ENCODE measurements at regions not wholly inside any gene's neighbourhood (a gene's known extent, or its start where the extent isn't known, plus 50 kb on each side); places are given as distances from the start of the nearest gene placed in this dataset.

DNA sequence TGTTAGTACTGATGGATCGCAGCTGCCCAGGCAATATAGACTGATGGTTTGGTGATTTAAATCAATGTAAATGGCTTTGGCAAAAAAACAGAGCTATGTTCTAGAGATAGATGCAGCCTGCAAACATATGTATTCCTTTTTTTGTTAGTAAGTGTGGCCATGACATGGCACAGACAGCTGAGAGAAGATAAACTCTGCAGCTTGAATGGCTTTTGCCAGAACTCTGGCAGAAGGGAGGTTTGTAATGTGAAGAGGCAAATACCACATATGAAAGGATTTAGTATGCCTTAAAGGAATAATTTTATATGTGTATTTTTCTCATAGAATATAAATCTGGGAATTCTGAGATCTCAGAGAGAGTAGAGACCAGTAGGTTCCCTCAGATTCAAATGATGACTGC is 340.2 kb upstream of the DMAC1 start:
- no peak for TF ChIP-seq SUZ12 (IDR thresholded peaks at IDR 0.05; ENCODE audit: extremely low read depth, insufficient read depth, insufficient read length)
- no peak for TF ChIP-seq YY1 (IDR thresholded peaks at IDR 0.05; ENCODE audit: insufficient read depth, insufficient read length)
- no peak for TF ChIP-seq ZNF274 (IDR thresholded peaks at IDR 0.05; ENCODE audit: low read depth, low read length)
- no peak overlapping the region for H3K4me3 ChIP-seq (ENCODE audit: insufficient read length, low read depth)
- H3K9me3 ChIP-seq (ENCODE audit: insufficient read depth, low read length), result no peaks in the 10 kb centered on the region
- H3K27me3 ChIP-seq (ENCODE audit: insufficient read depth, insufficient read length), result no peaks in the 10 kb centered on the region
- no peaks in the 10 kb centered on the region for H3K36me3 ChIP-seq (ENCODE audit: insufficient read depth, insufficient read length, low read length)
- H3K4me1 ChIP-seq (ENCODE audit: insufficient read depth, insufficient read length), result no peaks in the 10 kb centered on the region
- H3K9ac ChIP-seq (ENCODE audit: insufficient read length, low read depth), result no peak overlapping the region
- no peak for DNase-seq (ENCODE audit: low read depth, low spot score)

DNA sequence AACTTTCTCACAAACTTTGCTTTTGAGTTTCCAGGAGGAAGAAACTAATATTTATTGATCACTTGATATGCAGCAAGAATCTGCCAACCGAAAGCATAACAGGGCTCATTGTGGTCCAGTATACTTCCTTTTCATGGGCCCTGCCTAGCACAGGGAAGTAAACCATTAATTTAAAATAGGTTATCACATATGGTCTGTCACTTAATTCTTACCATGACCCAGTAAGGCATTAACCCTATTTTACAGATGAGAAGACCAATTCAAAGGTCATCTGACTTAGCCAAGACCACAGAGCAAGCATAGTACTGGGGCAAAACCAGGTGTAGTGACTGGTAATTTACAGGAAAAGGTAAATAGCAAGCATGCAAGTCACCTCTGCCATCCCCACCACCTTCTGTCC is 336.9 kb upstream of the DMAC1 start:
- no peak for DNase-seq (ENCODE audit: low read depth, low spot score)
- Histone ChIP-seq H3K9me3 (ENCODE audit: insufficient read depth, low read length) (no peaks in the 10 kb centered on the region), H3K4me1 (ENCODE audit: insufficient read depth, insufficient read length) (no peaks in the 10 kb centered on the region), H3K36me3 (ENCODE audit: insufficient read depth, insufficient read length, low read length) (no peaks in the 10 kb centered on the region), H3K4me3 (ENCODE audit: insufficient read length, low read depth) (no peak overlapping the region), H3K27me3 (ENCODE audit: insufficient read depth, insufficient read length) (no peaks in the 10 kb centered on the region), H3K9ac (ENCODE audit: insufficient read length, low read depth) (no peak overlapping the region)
- TF ChIP-seq YY1 (IDR thresholded peaks at IDR 0.05; ENCODE audit: insufficient read depth, insufficient read length) (no peak), ZNF274 (IDR thresholded peaks at IDR 0.05; ENCODE audit: low read depth, low read length) (no peak), SUZ12 (IDR thresholded peaks at IDR 0.05; ENCODE audit: extremely low read depth, insufficient read depth, insufficient read length) (no peak)

DNA sequence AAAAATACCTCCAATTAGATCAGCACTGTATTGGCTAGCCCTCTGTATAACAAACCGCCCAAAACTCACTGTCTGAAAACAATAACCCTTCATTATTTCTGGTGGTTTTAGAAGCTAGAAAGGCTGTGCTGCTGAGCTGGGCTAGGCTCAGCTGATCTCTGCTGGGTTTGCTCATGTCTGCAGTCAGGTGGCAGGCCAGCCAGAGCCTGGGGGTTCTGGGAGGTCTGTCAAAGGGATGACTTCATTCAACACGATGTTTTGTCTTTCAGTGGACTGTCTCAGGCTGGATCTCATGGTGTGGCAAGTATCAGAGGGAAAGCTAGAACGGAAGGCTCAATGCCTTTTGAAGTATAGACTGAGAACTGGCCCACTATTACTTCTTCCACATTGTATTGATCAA is 335.1 kb upstream of the DMAC1 start:
- no peak overlapping the region for H3K4me3 ChIP-seq (ENCODE audit: insufficient read length, low read depth)
- DNase-seq (ENCODE audit: low read depth, low spot score), result no peak
- no peaks in the 10 kb centered on the region for H3K9me3 ChIP-seq (ENCODE audit: insufficient read depth, low read length)
- H3K36me3 ChIP-seq (ENCODE audit: insufficient read depth, insufficient read length, low read length), result no peaks in the 10 kb centered on the region
- no peaks in the 10 kb centered on the region for H3K27me3 ChIP-seq (ENCODE audit: insufficient read depth, insufficient read length)
- H3K4me1 ChIP-seq (ENCODE audit: insufficient read depth, insufficient read length), result no peaks in the 10 kb centered on the region
- H3K9ac ChIP-seq (ENCODE audit: insufficient read length, low read depth), result no peak overlapping the region
- TF ChIP-seq ZNF274 (IDR thresholded peaks at IDR 0.05; ENCODE audit: low read depth, low read length), result no peak

DNA sequence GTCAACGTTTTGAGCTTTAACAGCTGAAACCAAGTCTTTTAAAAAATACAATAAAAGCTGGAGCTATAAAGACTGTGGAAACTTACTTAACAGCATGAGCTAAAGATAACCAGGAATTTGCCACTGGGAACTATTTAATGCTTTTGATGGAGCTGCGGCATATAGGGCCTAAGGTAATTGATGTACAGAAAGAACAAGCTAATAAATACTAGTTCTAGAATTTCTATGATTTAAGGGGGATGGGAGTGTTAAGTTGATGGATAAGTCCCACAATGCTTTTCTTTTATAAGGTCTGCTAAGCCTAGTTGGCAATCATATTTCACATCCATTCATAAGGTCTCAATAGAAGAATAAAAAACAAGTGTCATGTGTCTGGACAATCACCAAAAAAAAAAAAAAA is 334.0 kb upstream of the DMAC1 start:
- TF ChIP-seq YY1 (IDR thresholded peaks at IDR 0.05; ENCODE audit: insufficient read depth, insufficient read length) (no peak), ZNF274 (IDR thresholded peaks at IDR 0.05; ENCODE audit: low read depth, low read length) (no peak), SUZ12 (IDR thresholded peaks at IDR 0.05; ENCODE audit: extremely low read depth, insufficient read depth, insufficient read length) (no peak)
- DNase-seq (ENCODE audit: low read depth, low spot score), result no peak
- no peaks in the 10 kb centered on the region for H3K9me3 ChIP-seq (ENCODE audit: insufficient read depth, low read length)

DNA sequence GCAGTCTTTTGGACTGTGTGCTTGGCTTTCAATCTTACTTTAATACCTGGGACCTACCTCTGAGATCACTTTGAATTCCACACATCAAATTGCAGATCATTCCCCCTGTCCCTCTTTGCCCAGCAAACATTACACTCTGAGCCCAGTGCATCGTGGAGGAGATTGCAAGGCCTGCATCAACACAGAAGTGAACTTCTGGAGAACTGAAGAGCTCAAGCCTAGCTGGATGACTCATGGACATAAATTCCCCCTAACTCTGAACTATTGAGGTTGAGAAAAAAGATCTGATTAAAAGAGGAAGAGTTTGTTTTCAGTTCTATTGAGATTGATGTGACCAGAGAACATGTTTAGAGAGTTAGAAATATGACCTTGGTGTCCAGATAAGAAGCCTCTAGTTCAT is 316.0 kb upstream of the DMAC1 start:
- Histone ChIP-seq H3K9ac (ENCODE audit: insufficient read length, low read depth) (no peak overlapping the region), H3K27me3 (ENCODE audit: insufficient read depth, insufficient read length) (no peaks in the 10 kb centered on the region), H3K9me3 (ENCODE audit: insufficient read depth, low read length) (no peaks in the 10 kb centered on the region), H3K4me1 (ENCODE audit: insufficient read depth, insufficient read length) (no peaks in the 10 kb centered on the region), H3K36me3 (ENCODE audit: insufficient read depth, insufficient read length, low read length) (no peaks in the 10 kb centered on the region), H3K4me3 (ENCODE audit: insufficient read length, low read depth) (no peak overlapping the region)
- DNase-seq (ENCODE audit: low read depth, low spot score), result no peak
- TF ChIP-seq SUZ12 (IDR thresholded peaks at IDR 0.05; ENCODE audit: extremely low read depth, insufficient read depth, insufficient read length), result no peak
- no peak for TF ChIP-seq ZNF274 (IDR thresholded peaks at IDR 0.05; ENCODE audit: low read depth, low read length)
- TF ChIP-seq YY1 (IDR thresholded peaks at IDR 0.05; ENCODE audit: insufficient read depth, insufficient read length), result no peak

More for the DNA sequence above, 334.0 kb upstream of the DMAC1 start:
- Histone ChIP-seq H3K9ac (ENCODE audit: insufficient read length, low read depth) (no peak overlapping the region), H3K36me3 (ENCODE audit: insufficient read depth, insufficient read length, low read length) (no peaks in the 10 kb centered on the region), H3K27me3 (ENCODE audit: insufficient read depth, insufficient read length) (no peaks in the 10 kb centered on the region), H3K4me3 (ENCODE audit: insufficient read length, low read depth) (no peak overlapping the region), H3K4me1 (ENCODE audit: insufficient read depth, insufficient read length) (no peaks in the 10 kb centered on the region)

DNA sequence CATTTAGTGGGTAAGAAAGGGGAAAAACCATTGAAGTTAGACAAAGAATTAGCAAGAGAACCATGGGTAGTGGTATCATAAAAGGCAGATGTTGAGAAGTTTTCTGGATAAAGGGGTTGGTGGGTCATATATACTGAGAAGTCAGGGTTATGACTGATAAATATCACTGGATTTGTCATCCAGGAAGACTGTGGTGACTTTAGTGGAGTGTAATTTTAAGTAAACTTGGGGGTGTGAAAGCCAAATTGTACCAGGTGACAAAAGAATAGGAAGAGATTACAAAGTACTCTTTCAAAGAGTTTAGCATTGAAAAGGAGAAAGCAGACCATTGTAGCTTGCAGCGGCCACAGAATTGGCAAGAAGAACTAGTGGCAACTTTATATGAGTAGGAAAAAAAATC is 315.2 kb upstream of the DMAC1 start:
- Histone ChIP-seq H3K27me3 (ENCODE audit: insufficient read depth, insufficient read length) (no peaks in the 10 kb centered on the region), H3K36me3 (ENCODE audit: insufficient read depth, insufficient read length, low read length) (no peaks in the 10 kb centered on the region), H3K9me3 (ENCODE audit: insufficient read depth, low read length) (no peaks in the 10 kb centered on the region), H3K4me1 (ENCODE audit: insufficient read depth, insufficient read length) (no peaks in the 10 kb centered on the region), H3K4me3 (ENCODE audit: insufficient read length, low read depth) (no peak overlapping the region), H3K9ac (ENCODE audit: insufficient read length, low read depth) (no peak overlapping the region)
- TF ChIP-seq ZNF274 (IDR thresholded peaks at IDR 0.05; ENCODE audit: low read depth, low read length) (no peak), YY1 (IDR thresholded peaks at IDR 0.05; ENCODE audit: insufficient read depth, insufficient read length) (no peak), SUZ12 (IDR thresholded peaks at IDR 0.05; ENCODE audit: extremely low read depth, insufficient read depth, insufficient read length) (no peak)
- DNase-seq (ENCODE audit: low read depth, low spot score), result no peak

DNA sequence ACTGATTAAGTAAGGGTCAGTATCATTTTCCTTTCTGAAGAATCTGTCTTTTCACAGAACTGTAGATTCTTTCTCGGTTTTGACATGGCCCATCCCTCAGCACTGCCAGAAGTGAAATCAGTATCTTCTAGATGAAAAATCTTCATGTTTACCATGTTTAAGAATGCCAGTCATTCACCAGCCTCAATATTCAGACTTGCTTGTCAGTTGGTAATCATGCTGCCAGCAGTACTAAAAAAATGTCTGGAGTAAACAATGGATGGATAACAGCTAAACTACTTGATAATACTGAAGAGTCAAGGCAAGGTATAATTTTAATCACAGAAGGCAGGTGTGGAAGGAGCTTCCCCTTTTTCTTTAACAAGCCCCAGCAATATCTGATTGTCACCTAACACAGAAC is 306.8 kb upstream of the DMAC1 start:
- Histone ChIP-seq H3K27me3 (ENCODE audit: insufficient read depth, insufficient read length) (no peaks in the 10 kb centered on the region), H3K9me3 (ENCODE audit: insufficient read depth, low read length) (no peaks in the 10 kb centered on the region), H3K9ac (ENCODE audit: insufficient read length, low read depth) (no peak overlapping the region), H3K4me3 (ENCODE audit: insufficient read length, low read depth) (no peak overlapping the region), H3K36me3 (ENCODE audit: insufficient read depth, insufficient read length, low read length) (no peaks in the 10 kb centered on the region), H3K4me1 (ENCODE audit: insufficient read depth, insufficient read length) (no peaks in the 10 kb centered on the region)
- no peak for DNase-seq (ENCODE audit: low read depth, low spot score)
- TF ChIP-seq SUZ12 (IDR thresholded peaks at IDR 0.05; ENCODE audit: extremely low read depth, insufficient read depth, insufficient read length) (no peak), ZNF274 (IDR thresholded peaks at IDR 0.05; ENCODE audit: low read depth, low read length) (no peak), YY1 (IDR thresholded peaks at IDR 0.05; ENCODE audit: insufficient read depth, insufficient read length) (no peak)

DNA sequence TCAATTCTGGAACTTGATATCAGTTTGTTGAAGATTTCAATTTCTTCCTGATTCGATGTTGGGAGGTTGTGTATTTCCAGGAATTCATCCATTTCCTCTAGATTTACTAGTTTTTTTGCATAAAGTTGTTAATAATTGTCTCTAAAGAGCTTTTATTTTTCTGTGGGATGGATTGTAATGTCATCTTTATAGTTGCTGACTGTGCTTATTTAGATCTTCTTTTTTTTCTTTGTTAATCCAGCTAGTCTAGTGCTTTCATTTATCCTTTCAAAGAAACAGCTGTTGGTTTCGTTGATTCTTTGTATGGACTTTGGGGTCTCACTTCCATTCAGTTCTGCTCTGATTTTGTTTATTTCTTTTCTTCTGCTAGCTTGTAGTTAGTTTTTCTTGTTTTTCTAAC is 302.0 kb upstream of the DMAC1 start:
- no peak for DNase-seq (ENCODE audit: low read depth, low spot score)
- Histone ChIP-seq H3K27me3 (ENCODE audit: insufficient read depth, insufficient read length) (no peaks in the 10 kb centered on the region), H3K36me3 (ENCODE audit: insufficient read depth, insufficient read length, low read length) (no peaks in the 10 kb centered on the region), H3K4me3 (ENCODE audit: insufficient read length, low read depth) (no peak overlapping the region), H3K9ac (ENCODE audit: insufficient read length, low read depth) (no peak overlapping the region), H3K4me1 (ENCODE audit: insufficient read depth, insufficient read length) (no peaks in the 10 kb centered on the region), H3K9me3 (ENCODE audit: insufficient read depth, low read length) (no peaks in the 10 kb centered on the region)
- TF ChIP-seq SUZ12 (IDR thresholded peaks at IDR 0.05; ENCODE audit: extremely low read depth, insufficient read depth, insufficient read length), result no peak
- no peak for TF ChIP-seq ZNF274 (IDR thresholded peaks at IDR 0.05; ENCODE audit: low read depth, low read length)
- TF ChIP-seq YY1 (IDR thresholded peaks at IDR 0.05; ENCODE audit: insufficient read depth, insufficient read length), result no peak
